Uterus (tissue), 3 donors: ENCODE measurements at regions not wholly inside any gene's neighbourhood (a gene's known extent, or its start where the extent isn't known, plus 50 kb on each side); places are given as distances from the start of the nearest gene placed in this dataset.
"Not testable (repeated sequence)": the region's sequence is repeated elsewhere in the genome, so short reads cannot be mapped to it uniquely, and the experiment has no call there.

ENCODE experiments used
- DNase-seq, 2 donors: peaks; one replicate each; pipeline ENCODE4 v3.0.0-alpha.2; 2019 to 2020
- H3K27ac ChIP-seq, 2 donors: fragments of 200-600 bp; sonication (generic); 1 replicate in 1 of 2; 2 replicates in 1 of 2; pipeline ENCODE4 v1.5.1; 2016 to 2018
- H3K27me3 ChIP-seq, 2 donors: fragments of 200-600 bp; sonication (generic); one replicate each; pipeline ENCODE4 v1.5.1; 2018 to 2019; ENCODE audit warnings: control low read depth in 1 of 2
- H3K36me3 ChIP-seq, 2 donors: fragments of 200-600 bp; sonication (generic); one replicate each; pipeline ENCODE4 v1.5.1; 2019; ENCODE audit warnings: control low read depth in 1 of 2
- H3K4me1 ChIP-seq, 2 donors: fragments of 200-600 bp; sonication (generic); one replicate each; pipeline ENCODE4 v1.5.1; 2018 to 2019; ENCODE audit warnings: control low read depth in 1 of 2
- H3K4me3 ChIP-seq, 2 donors: fragments of 200-600 bp; sonication (generic); 1 replicate in 1 of 2; 2 replicates in 1 of 2; pipeline ENCODE4 v1.5.1; 2018 to 2019; ENCODE audit warnings: mild to moderate bottlenecking in 1 of 2
- H3K9me3 ChIP-seq, 2 donors: fragments of 200-600 bp; sonication (generic); one replicate each; pipeline ENCODE4 v1.5.1; 2019; ENCODE audit warnings: control low read depth in 1 of 2
- POLR2A ChIP-seq, 2 donors: fragments of 450-650 bp; IDR thresholded peaks; one replicate each; pipeline ENCODE4 v1.6.1; 2016; ENCODE audit warnings: antibody characterized with exemption in 2 of 2, mild to moderate bottlenecking in 1 of 2, moderate library complexity in 1 of 2
- intact Hi-C: fragments of 100-400 bp; cut with DNase I; formaldehyde crosslinking; loops from one replicate; pipeline ENCODE4 v1.15.1; 2023; ENCODE audit warnings: low total_unique reads
- TF ChIP-seq, protein P1 (sequence below), 4 experiments: fragments of 200-600 bp in 2 of 4; fragments of 450-650 bp in 2 of 4; sonication (generic) in 2 of 4; IDR thresholded peaks; one replicate each; pipeline ENCODE4 v1.5.1; 2016 to 2019; ENCODE audit warnings: antibody characterized with exemption in 4 of 4, mild to moderate bottlenecking in 2 of 4, moderate library complexity in 1 of 4
- donor health status: DM: yes; HTN: yes; CAD: no.

DNA sequence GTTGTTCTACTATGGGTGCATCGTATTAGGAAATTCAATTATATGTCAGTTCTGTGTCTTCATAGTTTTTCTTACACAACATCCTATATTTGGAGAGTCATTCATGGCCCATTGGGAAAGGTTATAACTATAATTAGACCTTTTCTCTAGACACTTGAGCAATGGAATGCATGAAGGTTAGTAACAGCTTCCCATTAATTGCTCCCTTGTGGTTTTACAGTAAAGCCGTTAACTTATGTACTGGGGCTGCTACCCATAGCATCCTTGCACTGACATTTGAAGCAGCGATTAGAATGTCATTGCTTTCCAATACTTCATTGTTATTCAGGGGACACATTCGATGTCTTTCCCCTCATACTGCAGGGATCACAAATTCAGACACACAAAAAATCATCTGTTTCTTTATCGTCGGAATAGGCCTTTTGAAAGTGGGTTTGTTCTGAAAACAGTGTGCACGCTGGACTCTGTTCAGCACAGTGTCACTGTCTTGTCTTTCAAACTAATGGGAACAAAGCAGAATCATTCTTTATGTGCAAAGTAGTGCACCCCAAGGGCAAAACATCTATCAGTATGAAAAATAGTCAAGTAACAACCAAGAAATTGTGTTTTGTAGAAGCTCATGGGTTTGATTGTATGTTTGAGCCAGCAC lies 634.3 kb upstream of the MAP3K7 start:
- TF ChIP-seq, protein P1, sequence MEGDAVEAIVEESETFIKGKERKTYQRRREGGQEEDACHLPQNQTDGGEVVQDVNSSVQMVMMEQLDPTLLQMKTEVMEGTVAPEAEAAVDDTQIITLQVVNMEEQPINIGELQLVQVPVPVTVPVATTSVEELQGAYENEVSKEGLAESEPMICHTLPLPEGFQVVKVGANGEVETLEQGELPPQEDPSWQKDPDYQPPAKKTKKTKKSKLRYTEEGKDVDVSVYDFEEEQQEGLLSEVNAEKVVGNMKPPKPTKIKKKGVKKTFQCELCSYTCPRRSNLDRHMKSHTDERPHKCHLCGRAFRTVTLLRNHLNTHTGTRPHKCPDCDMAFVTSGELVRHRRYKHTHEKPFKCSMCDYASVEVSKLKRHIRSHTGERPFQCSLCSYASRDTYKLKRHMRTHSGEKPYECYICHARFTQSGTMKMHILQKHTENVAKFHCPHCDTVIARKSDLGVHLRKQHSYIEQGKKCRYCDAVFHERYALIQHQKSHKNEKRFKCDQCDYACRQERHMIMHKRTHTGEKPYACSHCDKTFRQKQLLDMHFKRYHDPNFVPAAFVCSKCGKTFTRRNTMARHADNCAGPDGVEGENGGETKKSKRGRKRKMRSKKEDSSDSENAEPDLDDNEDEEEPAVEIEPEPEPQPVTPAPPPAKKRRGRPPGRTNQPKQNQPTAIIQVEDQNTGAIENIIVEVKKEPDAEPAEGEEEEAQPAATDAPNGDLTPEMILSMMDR (IDR thresholded peaks at IDR 0.05): no peak
- TF ChIP-seq POLR2A (IDR thresholded peaks at IDR 0.05): no peak
- Histone ChIP-seq H3K27me3 (no peaks in the 10 kb centered on the region), H3K4me3 (no peak overlapping the region), H3K4me1 (no peaks in the 10 kb centered on the region), H3K9me3 (no peaks in the 10 kb centered on the region), H3K27ac (no peak overlapping the region), H3K36me3 (no peaks in the 10 kb centered on the region)
- DNase-seq: no peak
- intact Hi-C loops: no loop called here

DNA sequence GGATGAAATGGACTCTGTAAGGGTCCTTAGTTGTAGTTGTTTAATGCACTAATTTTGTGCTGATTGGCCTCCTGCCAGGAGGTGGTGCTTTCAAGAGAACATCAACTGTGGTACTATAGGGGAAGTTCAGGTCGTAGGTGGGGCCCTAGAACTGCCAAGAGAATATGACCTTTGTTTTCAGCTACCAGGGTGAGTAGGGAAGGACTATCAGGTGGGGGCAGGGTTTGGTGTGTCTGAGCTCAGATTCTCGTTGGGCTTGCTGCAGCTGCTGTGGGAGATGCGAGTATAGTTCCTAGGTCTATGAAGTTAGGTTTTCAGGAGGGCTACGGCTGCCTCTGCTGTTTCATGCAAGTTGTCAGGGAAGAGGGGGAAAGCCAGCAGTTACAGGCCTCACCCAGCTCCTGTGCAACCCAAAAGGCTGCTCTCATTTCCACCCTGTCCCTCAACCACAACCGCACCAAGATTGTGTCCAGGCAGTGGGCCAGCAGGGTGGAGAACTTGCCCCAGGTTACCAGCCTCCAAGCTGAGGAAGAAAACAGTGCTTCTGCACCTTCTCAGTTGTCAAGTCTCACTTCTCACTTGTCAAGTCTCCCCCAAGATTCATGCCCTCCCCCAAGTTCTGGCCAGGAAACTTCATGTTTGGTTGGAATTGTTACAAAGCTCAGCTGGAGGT lies 626.5 kb upstream of the MAP3K7 start:
- Histone ChIP-seq H3K9me3 (no peaks in the 10 kb centered on the region), H3K4me3 (no peak overlapping the region), H3K27me3 (no peaks in the 10 kb centered on the region), H3K27ac (no peak overlapping the region), H3K4me1 (no peaks in the 10 kb centered on the region), H3K36me3 (no peaks in the 10 kb centered on the region)
- intact Hi-C loops: no loop called here
- no peak for TF ChIP-seq POLR2A (IDR thresholded peaks at IDR 0.05)
- DNase-seq: no peak

DNA sequence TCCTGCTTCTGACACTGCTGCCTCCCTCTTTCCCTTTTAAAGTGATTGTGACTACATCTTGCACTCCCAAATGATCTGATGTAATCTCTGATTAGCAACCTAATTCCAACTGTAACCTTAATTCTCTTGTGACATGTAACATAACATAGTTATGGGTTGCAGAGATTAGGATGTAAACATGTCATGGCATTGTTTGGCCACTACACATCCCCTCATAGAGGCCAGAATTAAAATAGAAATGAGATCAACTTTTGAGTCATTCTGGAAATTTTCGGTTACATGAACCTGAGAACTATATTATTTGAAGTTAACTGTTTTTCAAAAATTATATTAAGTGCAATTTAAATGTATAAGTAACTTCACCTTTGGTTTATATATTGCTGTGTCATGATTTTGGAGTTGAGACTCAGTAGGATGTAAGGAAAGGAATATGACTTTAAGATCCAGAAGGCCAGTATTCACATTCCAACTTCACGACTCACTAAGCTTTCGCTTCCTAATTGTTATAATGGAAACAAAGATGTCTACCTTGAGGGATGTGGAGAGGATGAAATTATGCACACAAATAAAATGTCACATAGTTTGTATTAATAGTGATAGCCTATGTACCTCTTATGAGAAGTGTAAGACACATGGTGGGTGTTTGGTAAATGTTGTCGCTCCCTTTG lies 611.9 kb upstream of the MAP3K7 start:
- Histone ChIP-seq H3K4me3 (no peak overlapping the region), H3K27ac (no peak overlapping the region), H3K36me3 (no peaks in the 10 kb centered on the region), H3K9me3 (no peaks in the 10 kb centered on the region), H3K4me1 (no peaks in the 10 kb centered on the region), H3K27me3 (no peaks in the 10 kb centered on the region)
- no peak for DNase-seq
- intact Hi-C loops: no loop called here
- no peak for TF ChIP-seq POLR2A (IDR thresholded peaks at IDR 0.05)
- TF ChIP-seq, protein P1 (IDR thresholded peaks at IDR 0.05): no peak

DNA sequence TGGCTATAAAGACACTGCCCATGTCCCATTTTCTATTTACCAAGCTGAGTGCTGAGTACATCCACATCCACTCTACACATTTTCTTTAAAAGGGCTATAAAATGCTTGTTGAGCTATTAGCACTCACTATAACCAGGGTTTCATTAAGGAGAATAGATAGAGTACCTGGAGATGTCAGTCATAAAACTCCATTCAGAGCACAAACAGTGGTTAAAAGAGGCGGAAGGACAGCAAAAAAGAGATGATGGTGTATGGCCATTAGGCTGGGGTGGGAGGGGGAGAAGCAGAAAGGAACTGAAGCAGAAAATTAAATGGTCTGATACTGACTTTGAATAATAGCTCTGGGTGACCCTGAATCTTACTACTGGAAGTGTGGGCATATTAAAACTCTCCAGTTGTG lies 609.9 kb upstream of the MAP3K7 start:
- DNase-seq: no peak
- Histone ChIP-seq H3K27me3 (no peaks in the 10 kb centered on the region), H3K36me3 (no peaks in the 10 kb centered on the region), H3K27ac (no peak overlapping the region), H3K4me3 (no peak overlapping the region), H3K4me1 (no peaks in the 10 kb centered on the region), H3K9me3 (no peaks in the 10 kb centered on the region)
- TF ChIP-seq, protein P1 (IDR thresholded peaks at IDR 0.05): no peak
- no peak for TF ChIP-seq POLR2A (IDR thresholded peaks at IDR 0.05)
- intact Hi-C loops: no loop called here

DNA sequence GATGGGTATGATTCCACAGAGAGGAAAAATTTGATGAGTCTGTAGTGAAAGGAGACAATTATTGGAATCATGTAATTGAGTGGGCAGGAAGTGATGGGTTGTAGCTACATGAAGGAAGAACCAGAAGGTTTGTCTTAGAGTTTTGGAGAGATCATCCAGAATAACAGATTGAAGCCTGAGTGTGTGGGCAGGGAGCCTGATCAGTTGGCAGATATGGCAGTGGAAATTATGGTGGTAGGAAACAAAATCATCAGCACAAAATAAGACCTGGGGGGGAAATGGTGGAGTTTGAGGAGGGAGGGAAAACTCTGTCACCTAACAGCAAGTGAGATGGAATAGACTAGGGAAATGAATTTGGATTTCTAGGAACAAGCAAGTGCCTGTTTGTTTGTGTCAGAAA lies 606.6 kb upstream of the MAP3K7 start:
- Histone ChIP-seq H3K27me3 (no peaks in the 10 kb centered on the region), H3K4me1 (no peaks in the 10 kb centered on the region)
- TF ChIP-seq, protein P1 (IDR thresholded peaks at IDR 0.05): no peak
- no peak for TF ChIP-seq POLR2A (IDR thresholded peaks at IDR 0.05)

DNA sequence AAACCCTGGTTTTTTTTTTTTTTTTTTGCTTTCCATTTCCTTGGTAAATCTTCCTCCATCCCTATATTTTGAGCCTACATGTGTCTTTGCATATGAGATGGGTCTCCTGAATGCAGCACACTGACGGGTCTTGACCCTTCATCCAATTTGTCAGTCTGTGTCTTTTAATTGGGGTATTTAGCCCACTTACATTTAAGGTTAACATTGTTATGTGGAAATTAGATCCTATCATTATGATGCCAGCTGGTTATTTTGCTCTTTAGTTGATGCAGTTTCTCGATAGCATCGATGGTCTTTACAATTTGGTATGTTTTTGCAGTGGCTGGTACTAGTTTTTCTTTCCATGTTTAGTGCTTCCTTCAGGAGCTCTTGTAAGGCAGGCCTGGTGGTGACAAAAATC lies 603.2 kb upstream of the MAP3K7 start:
- H3K27ac ChIP-seq, H3K36me3 ChIP-seq, H3K9me3 ChIP-seq, H3K27me3 ChIP-seq, DNase-seq, H3K4me1 ChIP-seq, H3K4me3 ChIP-seq, intact Hi-C loops: not testable (repeated sequence)

More for the DNA sequence above, 606.6 kb upstream of the MAP3K7 start:
- DNase-seq: no peak
- Histone ChIP-seq H3K4me3 (no peak overlapping the region), H3K9me3 (no peaks in the 10 kb centered on the region), H3K27ac (no peak overlapping the region), H3K36me3 (no peaks in the 10 kb centered on the region)
- intact Hi-C loops: no loop called here
